ENCODE measurements at regions not wholly inside any gene's neighbourhood (a gene's known extent, or its start where the extent isn't known, plus 50 kb on each side); places are given as distances from the start of the nearest gene placed in this dataset.

DNA sequence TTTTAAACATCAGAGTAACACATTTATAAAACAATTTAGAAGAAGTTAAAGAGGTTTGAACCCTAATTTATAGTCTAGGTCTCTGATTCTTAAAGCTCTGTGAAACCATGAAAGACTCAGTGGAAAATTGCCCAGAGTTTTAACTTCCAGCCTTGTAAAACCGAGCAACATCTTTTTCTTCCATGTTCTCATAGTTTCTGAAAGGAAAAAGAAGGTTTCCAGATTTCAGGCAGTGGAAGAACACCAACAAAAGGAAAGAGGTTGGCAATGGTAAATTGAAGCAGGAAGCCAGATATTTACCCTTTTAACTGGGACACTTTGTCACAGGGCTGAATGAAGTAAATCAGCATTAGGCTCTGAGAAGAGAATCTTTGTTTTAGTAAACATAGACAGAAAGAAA lies 1999.3 kb downstream of the MAT2B start:
- DNase-seq, result no peak

DNA sequence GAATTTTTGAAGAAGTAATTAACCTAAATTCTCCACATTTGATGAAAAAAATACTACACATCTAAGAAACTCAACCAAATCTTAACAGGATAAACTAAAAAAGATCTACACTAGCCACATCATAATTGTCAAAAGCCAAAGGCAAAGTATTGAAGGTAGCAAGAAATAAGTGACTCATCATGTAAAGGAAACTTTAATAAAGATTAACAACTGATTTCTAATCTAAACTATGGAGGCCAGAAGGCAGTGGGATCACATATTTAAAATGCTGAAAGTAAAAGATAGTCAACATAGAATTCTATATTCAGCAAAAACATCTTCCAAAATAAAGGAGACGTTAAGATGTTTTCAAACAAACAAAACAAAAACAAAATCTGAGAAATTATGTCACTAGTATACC lies 2002.9 kb downstream of the MAT2B start:
- DNase-seq, result no peak

DNA sequence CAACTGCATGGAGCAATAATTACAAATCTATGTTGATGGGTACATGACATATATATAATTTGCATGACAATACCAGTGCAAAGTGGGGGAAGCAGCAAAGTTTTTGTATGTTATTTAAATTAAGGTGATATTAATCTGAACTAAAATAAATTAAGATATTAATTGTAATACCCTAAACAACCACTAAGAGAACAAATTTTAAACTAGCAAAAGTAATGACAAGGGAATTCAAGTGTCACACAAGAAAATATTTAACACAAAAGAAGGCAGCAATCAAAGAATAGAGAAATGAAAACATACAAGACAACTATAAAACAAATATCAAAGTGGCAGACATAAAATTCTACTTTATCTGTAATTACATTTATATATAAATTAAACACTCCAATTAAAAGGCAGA lies 2003.4 kb downstream of the MAT2B start:
- no peak for DNase-seq

DNA sequence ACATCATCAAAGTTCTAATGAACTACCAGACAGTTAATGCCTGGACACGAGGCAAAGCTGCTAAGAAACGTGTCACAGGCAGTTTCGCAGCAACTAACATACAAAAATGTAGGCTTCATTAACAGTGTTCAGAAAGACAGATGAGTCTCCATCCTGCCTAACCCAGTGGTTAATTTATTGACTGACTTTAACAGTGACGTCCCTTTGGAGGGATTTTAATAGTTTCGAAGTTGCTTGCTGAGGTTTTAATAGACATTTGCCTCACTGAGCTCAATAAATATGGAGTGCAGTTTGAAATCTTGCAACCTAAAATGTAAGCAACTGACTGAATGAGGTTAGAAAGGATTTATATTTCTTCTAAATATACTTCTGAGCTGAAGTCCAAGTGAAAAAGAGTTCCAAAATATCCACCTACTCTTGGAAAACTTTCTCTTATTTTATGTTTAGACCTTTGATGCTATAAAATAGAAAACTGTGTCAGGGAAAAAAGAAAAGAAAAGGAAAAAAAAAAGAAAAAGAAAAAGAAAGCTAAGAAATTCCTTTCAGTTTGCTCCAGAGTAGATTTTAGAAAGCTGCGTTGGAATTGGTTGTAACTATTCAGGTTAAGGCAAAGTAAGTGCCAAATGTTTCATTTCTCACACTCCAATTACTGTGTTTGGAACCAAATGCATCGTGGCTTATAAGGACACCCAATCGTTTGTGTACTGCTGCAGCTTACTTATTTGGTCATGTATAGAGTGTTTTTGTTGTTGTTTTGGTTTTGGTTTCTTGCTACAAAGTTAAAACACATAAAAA lies 2016.6 kb downstream of the MAT2B start:
- DNase-seq, result no peak

DNA sequence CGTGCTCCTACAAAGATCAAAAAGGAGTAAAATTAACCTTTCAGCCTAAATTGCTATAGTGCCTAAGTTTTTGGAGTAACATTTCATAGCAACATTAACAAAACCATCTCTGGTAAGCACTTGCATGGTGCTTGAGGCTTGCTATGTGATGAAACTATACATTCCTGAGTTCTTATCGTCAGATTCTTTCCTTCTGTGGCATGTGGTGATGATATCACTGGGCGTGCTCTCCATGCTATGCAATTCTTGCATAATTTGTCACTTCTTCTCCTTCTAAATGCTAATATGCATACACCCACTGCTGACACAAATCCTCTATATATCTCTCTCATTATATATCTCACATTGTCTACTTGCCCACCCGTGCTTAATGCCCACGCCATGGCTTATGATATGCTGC lies 2019.9 kb downstream of the MAT2B start:
- DNase-seq, result no peak

DNA sequence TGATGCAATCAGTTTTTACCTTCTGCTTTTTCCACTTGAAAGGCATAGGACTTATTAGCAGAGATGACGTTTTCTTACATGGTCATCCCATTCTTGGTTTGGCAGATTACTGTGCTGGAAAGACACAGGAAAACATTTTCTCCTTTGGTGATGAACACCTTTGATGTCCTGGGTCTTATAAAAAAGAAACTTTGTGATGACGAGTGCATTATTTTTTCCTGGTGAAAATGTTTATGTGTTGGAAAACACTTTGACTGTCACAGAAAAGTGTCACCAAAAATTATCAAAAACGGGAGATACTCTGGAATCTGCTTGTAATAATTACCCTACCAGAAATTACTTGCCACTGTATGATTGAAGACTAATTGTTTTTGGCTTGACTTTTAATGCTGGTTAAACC lies 2020.9 kb downstream of the MAT2B start:
- DNase-seq, result no peak

DNA sequence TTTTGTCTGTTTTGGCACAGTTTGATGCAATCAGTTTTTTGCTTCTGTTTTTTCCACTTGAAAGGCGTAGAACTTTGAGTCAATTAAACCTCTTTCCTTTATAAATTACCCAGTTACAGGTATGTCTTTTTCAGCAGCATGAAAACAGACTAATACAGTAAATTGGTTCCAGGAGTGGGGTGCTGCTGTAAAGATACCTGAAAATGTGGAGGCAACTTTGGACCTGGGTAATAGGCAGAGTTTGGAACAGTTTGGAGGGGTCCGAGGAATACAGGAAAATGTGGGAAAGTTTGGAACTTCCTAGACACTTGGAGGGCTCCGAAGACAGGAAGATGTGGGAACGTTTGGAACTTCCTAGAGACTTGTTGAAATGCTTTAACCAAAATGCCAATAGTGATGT lies 2022.2 kb downstream of the MAT2B start:
- DNase-seq, result no peak

DNA sequence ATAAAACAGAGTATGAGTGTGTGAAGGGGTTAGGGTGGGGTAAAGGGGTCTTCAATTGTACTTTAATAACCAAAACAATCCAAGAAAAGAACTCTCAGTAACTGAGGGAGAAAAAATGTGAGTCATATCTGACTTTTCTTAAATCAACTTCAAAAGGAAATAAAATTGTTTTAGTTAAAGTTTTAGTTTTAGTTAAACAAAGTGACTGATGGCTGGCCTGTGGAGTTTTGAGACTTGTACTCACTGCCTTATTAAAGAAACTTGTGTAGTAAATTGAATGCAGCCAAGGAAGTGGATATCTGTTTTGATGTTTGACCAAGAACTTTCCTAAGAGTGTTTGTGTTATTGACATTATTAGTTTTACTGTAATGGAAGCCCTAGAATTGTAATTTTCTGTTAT lies 2032.6 kb downstream of the MAT2B start:
- no peak for DNase-seq

DNA sequence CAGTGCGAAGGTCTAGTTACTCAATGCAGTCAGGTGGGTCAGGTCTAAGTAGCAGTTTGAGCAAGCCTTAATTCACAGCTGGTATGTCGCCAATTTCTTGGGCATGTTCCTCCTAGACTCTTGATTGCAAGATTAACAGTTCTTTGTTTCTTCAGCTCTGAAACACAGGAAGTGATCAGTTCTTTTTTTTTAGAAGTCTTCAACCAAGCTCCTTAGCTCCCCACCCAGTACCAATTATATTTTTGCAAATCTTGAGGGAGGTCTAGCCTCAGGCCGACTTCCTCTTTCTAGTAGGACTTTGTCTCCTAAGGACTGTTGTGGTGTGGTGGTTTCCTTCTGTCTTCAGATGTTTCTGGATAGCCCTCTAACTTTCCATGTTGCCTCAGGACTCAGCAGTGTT lies 2054.2 kb downstream of the MAT2B start:
- DNase-seq, result no peak

DNA sequence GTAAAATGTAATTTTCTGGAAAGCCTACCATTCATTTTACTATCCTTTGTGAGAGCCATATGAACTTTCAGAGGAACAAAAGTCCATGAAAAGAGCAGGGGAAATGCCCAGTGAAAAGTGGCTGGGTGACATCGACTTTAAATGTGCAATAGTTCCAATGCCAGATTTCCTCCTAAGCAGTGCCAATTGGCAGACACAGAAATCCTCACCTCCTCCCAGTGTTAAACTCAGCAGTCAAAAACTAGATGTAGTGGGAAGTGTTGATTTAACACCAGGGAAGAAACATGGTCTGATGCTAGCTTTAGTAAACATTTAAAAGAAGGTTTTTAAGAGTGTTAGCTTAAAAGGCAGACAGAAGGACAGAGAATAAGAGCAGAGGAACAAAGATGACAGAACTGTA lies 2055.2 kb downstream of the MAT2B start:
- DNase-seq, result no peak

DNA sequence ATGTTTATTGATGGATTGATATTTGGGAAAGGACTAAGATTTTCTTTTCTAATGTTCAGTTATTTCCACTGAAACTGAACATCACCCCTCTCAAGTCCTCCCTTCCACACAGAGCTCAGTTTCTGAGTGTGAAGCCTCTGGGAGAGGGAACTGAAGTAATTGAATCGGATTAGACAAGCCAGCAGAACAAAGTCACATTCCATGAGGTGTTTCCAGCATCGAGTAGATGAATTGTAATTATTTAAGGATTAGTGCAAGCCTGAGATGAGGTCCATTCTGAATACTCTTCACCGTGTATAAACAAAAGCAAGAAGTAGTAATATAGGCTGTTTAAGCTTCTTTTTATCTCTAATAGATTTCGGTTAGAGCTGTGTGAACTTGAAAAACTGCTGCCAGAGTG lies 2060.5 kb downstream of the MAT2B start:
- DNase-seq, result no peak

DNA sequence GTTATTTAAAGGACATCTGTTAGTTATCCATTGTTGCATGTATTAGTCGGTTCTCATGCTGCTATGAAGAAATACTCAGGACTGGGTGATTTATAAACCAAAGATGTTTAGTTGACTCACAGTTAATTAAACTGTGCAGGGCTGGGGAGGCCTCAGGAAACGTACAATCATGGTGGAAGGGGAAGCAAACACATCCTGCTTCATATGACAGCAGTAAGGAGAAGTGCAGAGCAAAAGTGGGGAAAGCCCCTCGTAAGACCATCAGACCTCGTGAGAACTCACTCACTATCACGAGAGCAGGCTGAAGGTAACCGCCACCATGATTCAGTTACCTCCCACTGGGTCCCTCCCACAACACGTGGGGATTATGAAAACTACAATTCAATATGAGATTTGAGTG lies 2064.1 kb downstream of the MAT2B start:
- DNase-seq, result no peak

DNA sequence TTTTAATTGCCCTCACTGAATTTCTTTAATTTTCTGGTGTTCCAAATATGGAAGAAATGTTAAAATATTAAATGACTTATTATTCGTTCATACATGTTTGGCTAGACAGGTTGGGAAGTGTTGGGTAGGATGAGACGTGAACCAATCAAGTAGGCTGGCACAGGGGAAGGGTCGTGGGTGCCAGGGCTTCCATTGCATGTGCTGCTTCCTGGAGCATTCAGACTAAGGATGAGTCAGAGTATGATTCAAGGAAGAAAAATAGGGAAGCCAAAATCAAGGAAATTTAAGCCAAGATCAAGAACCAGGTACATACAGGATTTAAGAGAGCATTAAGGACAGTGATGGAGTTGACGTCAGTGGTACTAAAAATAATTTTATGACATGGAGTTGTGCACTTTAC lies 2068.0 kb downstream of the MAT2B start:
- DNase-seq, result no peak

DNA sequence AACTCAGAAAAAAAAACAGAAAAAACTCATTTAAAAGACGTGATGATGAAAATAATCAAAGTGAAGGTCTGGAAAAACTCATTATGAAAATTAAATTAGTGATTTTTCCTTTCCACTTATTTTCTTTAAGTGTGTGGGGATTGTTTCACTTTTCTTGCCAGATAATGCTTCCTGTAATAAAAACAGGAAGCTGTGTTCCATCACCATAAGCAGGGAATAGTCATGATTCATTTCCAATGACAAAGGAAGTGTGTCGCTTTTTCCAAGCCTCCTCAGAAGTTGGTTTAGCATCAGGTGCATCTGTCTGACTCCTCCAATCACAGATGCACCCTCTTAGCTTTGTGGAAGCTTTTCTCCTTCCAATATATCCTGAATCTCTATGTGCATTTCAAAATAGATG lies 2068.7 kb downstream of the MAT2B start:
- no peak for DNase-seq

DNA sequence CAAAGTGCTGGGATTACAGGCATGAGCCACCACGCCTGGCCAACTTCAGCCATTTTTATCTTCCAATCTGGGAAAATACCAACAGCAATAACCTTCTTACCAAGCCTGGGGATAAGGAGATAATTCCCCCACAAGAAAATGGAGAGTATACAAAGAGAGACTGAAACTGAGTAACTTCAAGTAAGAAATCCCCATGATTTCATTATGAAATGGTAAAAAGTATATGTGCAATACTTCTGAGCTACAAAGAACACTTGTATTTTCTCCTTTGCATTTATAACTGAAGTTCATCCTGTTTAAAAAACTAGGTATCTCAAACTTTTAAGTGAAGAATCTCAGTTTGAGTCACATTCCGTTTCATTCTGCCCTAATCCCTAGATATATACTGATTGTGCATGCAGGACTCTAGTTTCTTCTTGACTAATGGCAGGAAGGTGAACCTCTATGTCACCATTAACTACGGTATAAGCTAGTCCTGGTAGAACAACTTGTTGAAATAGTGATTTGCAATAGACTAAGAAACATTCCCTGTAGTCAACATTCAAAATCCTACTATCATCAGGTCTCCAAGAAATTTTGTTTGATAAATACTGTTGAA lies 2071.4 kb downstream of the MAT2B start:
- no peak for DNase-seq

DNA sequence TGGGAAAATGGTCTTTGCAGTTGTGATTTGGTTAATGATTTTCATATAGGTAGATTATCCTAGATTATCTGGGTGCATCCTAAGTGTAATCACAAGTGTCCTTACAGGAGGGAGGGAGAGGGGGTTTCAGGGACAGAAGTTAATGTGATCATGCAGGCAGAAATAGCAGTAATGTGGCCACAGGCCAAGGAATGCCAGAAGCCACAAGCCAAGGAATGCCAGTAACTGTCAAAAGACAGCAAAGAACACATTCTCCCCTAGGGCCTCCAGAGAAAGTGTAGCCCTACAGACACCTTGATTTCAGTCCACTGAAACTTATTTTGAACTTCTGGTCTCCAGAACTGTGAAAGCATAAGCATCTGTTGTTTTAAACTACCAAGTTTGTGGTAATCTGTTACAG lies 2074.5 kb downstream of the MAT2B start:
- DNase-seq, result no peak

DNA sequence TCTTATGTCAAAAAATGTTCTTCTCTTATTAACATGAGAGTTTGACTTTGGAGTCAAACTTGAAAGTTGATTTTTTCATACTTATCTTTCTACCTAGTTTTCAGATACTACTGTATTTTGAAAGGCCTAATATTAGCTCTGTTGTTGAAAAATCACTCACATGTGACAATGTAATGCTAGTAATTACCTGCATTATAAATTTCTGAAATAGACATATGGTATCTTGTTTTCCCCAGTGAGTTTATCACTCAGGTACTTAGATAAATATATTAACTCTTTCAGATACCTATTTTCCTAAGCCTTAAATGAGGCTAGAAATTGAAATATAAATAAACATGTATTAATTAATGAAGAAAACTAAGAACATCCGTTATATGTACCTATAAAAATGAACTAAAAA lies 2089.3 kb downstream of the MAT2B start:
- DNase-seq, result no peak

DNA sequence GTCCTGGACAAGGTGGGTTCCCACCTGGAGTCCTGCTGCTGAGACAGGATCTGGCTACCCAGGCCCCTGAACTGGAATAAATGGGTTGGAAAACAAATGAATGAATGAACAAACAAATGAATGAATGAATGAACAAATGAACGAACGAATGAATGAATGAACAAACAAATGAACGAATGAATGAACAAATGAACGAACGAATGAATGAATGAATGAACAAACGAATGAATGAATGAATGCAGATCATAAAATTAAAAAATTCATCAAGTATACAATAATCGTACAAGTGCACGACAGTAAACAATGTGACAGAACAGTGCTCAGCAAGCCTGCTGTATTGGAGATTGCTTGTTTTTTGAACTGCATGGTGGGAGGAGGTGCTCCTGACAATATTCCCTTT lies 2097.1 kb downstream of the MAT2B start:
- DNase-seq, result no peak

DNA sequence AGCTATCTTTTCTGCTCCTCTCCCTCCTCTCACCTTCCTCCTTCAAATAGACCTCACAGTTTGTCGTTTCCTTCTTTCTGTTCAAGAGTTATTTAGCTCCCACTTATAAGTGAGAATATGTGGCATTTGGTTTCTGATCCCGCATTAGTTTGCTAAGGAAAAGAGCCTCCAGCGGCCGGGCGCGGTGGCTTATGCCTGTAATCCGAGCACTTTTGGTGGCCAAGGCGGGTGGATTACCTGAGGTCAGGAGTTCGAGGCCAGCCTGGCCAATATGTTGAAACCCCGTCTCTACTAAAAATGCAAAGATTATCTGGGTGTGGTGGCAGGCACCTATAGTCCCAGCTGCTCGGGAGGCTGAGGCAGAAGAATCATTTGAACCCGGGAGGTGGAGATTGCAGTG lies 2101.6 kb downstream of the MAT2B start:
- DNase-seq, result no peak

DNA sequence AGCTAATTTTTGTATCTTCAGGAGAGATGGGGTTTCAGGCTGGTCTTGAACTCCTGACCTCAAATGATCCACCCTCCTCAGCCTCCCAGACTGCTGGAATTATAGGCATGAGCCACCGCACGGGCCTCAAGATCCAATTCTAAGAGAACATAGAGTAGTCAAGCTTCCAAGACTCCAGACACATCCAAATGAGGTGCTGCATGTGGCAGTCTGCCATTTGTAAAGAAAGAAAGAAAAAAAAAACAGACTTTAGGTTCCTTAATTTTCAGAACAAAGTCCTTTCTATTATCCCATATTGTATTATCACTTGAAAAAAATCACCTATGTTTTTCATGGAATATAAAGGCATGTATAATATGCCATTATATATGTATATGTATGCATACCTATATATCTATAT lies 2104.5 kb downstream of the MAT2B start:
- no peak for DNase-seq

DNA sequence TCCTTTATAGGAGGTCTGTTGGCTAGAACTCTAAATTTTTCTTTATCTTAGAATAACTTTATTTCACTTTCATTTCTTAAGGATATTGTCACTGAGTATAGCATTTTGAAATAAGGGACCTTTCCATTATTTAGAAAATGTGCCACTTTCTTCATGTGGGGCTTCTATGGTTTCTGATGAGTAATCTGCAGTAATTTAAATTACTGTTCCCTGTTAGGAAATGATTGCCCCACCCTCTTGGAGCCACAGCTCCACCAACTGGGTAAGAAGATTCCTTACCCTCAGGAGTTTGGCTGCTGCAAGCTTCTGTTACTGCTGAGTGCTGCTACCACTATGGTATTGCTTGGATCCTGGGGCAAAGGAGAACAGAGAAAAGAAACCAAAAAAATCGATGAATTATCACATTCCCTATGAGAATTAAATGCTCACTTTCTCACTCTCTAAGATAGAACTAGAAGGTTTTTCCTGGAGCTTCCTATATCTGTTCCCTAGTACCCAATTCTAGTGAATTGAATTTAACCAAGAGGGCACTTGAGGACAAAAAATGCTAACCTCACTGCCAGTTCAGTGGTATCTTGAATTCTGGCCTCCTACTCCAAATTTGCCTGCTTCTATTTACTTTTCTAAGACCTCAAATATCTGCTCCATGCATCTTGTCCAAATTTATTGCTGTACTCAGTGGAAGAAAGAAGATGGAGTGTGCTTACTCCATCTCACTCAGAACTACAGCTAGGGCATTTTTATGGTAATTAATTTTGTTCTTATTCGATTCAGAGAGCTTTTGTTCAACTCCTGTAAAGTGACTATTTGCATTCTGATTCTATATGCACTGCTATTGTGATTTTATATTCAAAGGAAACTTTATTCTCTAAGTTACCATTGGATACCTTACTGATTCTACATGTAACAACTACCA lies 2111.3 kb downstream of the MAT2B start:
- no peak for DNase-seq

DNA sequence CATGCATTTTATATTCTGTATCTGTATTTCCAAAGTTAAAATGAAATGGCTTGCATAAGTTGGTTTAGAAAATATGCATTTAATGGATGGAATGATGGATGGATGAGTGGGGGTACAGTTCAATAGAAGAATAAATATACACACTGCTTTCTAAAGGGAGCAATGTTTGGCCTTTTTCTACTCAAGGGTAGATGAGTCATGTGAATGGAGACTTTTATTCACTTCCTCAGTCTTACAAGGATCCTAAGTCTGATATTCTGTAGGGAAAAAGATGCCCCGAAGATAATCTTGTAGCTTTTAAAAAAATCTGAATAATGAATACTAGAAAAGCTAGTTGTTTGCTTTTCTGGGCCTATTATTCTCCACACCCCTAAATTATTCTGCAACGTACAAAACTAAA lies 2112.1 kb downstream of the MAT2B start:
- DNase-seq, result no peak

DNA sequence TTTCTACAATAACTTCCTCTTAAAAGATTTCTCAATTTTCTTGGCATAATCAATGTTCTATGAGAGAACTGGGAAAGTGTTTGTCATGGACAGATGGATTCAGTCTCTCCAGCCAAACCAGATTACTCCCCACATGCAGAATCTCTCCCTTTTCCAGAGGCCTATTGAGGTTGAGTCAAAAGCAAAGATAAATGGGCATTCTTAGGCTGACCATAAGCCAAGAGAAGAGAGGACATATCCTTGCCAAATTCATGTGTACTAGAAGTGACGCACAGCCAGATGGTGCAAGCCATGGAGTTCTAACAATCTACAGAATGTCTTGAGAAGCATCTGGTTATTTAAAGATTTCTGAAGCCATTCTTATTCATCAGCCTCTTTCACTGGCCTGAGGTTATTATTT lies 2115.0 kb downstream of the MAT2B start:
- no peak for DNase-seq
